ENCODE measurements at regions not wholly inside any gene's neighbourhood (a gene's known extent, or its start where the extent isn't known, plus 50 kb on each side); places are given as distances from the start of the nearest gene placed in this dataset.

DNA sequence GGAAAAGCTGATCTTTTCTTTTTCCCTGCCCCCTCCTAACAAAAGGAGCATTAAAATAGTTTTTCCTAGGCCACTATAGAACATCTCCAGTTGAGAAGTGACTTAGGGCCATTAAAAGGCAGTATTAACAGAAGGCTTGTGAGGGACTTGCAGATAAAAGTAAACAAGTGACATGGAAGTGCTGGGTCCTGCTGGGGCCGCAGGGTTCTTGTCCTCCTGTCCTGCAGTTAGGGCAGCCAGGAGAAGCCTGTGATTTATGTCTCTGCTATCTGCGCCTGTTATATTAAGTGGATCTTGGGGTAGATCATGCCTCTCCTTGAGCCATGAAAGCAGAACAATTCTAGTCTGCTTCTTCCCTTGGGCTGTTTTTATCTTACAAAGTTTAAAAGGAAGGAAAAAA lies 271.4 kb upstream of the C11orf87 start:
- no peak for DNase-seq (ENCODE audit: low read depth in 3 of 3, low spot score in 2 of 3)

GRCh38 chr11:109153836-109154235 lies 268.2 kb upstream of the C11orf87 start:
- peak in 2 of 3 donors; percentile 5 to 36 for DNase-seq (ENCODE audit: low read depth in 3 of 3, low spot score in 2 of 3)

- no peak for DNase-seq (ENCODE audit: low read depth in 3 of 3, low spot score in 2 of 3)
Observed at GRCh38 chr11:109155291-109155690, 266.7 kb upstream of the C11orf87 start.

DNA sequence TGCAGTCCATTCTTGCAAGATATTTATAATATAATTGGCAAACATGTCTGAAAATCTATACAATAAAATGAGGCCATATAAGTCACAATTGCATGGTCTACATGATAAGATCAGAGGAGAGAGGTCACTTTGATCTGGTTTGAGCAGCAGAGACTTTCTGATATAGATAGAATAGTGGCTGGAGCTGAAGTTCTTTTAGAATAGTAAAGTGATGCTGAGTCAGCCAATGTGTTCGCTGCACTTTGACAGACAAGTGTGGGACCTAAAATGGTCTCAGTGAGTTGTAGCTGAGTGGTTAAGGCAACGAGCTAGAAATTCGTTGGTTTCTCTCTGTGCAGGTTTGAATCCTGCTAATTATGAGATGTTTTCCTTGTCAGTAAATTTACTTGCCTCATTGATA lies 257.0 kb upstream of the C11orf87 start:
- no peak for DNase-seq (ENCODE audit: low read depth in 3 of 3, low spot score in 2 of 3)

GRCh38 chr11:109166441-109166840 lies 255.5 kb upstream of the C11orf87 start:
- no peak for DNase-seq (ENCODE audit: low read depth in 3 of 3, low spot score in 2 of 3)

GRCh38 chr11:109173504-109173903 lies 248.5 kb upstream of the C11orf87 start:
- no peak for DNase-seq (ENCODE audit: low read depth in 3 of 3, low spot score in 2 of 3)

GRCh38 chr11:109184376-109184775 lies 237.6 kb upstream of the C11orf87 start:
- no peak for DNase-seq (ENCODE audit: low read depth in 3 of 3, low spot score in 2 of 3)

DNA sequence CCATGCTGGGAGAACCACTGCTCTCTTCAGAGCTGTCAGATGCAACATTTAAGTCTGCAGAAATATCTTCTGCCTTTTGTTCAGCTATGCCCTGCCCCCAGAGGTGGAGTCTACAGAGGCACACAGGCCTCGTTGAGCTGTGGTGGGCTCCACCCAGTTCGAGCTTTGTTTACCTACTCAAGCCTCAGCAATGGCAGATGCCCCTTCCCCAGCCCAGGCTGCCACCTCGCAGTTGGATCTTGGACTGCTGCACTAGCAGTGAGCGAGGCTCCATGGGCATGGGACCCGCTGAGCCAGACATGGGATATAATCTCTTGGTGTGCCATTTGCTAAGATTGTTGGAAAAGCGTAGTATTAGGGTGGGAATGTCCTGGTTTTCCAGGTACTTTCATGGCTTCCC lies 229.1 kb upstream of the C11orf87 start:
- no peak for DNase-seq (ENCODE audit: low read depth in 3 of 3, low spot score in 2 of 3)

DNA sequence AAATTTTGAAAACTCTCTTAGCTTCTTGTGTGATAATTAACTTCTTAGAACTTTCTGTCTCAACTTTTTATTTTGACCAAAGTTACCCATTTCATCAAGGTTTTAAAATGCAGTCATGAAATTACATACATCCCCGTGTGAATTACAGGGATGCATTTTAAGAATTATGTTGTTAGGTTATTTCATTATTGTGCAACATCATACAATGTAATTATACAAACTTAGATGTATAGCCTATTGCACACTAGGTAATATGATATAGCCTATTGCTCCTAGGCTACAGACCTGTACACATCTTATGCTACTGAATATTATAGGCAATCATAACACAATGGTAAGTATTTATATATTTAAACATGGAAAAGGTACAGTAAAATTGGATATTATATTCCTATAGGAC lies 228.1 kb upstream of the C11orf87 start:
- DNase-seq (ENCODE audit: low read depth in 3 of 3, low spot score in 2 of 3) = no peak

GRCh38 chr11:109196016-109196415 lies 226.0 kb upstream of the C11orf87 start:
- no peak for DNase-seq (ENCODE audit: low read depth in 3 of 3, low spot score in 2 of 3)

GRCh38 chr11:109197656-109198055 lies 224.3 kb upstream of the C11orf87 start:
- no peak for DNase-seq (ENCODE audit: low read depth in 3 of 3, low spot score in 2 of 3)

- no peak for DNase-seq (ENCODE audit: low read depth in 3 of 3, low spot score in 2 of 3)
Observed at GRCh38 chr11:109203176-109203575, 218.8 kb upstream of the C11orf87 start.

DNA sequence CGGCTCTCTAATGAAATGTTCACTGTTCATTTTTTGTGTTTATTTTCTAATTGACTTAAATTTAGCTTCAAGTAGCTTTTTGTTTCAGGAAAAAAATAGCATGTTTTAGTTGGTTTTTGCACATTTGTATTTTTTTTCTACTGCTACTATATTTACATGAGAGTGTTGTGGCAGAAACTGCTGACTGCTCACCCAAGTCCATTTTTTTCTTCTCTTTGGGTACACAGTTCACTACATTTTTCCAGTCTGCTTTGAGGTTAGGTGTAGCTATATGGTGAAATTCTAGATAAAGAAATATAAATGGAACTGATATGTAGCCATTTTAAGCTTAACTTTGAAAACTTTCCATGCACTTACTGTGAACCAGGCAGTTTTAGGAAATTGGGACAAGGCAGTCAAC lies 216.7 kb upstream of the C11orf87 start:
- no peak for DNase-seq (ENCODE audit: low read depth in 3 of 3, low spot score in 2 of 3)

DNA sequence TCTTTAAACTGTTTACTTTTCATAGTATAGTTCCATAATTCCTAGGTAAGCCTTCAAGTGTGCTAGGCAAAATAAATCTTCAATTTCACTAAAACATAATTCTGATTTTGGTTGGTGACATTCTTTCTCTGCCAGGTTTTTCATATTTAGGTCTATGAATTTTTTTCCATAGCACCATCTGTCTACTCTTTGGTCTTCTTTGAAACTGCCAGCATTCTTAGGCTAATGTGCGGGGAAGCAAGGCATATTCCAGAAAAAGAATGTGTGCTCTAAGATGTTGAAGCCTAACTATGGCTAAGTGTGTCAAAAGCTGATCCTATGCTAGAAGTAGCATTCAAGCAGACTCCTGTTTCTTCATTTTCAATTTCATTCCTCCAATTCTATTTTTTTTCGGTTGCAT lies 213.9 kb upstream of the C11orf87 start:
- no peak for DNase-seq (ENCODE audit: low read depth in 3 of 3, low spot score in 2 of 3)

- DNase-seq (ENCODE audit: low read depth in 3 of 3, low spot score in 2 of 3) = no peak
Observed at GRCh38 chr11:109209572-109209971, 212.4 kb upstream of the C11orf87 start.

- DNase-seq (ENCODE audit: low read depth in 3 of 3, low spot score in 2 of 3) = no peak
Observed at GRCh38 chr11:109221190-109221589, 200.8 kb upstream of the C11orf87 start.

DNA sequence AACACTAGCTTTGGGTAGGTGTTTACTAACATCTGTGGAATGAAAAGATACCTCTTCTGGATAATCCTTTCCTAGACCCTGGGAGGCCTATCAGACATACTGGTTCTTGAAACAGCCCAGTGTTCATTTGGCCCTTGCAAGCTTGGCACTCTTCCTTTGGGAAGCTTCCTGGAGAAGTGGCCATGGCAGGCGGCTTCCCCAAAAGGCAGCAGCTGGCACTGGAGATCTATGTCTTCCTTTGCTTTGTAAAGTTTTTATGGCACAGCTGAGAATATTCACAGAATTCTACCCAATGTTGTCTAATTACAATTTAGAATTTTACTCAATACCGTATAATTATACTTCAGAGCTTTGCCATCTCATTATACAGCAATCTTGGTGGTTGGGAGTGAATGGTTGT lies 199.2 kb upstream of the C11orf87 start:
- no peak for DNase-seq (ENCODE audit: low read depth in 3 of 3, low spot score in 2 of 3)

GRCh38 chr11:109223451-109223850 lies 198.5 kb upstream of the C11orf87 start:
- DNase-seq (ENCODE audit: low read depth in 3 of 3, low spot score in 2 of 3) = no peak

DNA sequence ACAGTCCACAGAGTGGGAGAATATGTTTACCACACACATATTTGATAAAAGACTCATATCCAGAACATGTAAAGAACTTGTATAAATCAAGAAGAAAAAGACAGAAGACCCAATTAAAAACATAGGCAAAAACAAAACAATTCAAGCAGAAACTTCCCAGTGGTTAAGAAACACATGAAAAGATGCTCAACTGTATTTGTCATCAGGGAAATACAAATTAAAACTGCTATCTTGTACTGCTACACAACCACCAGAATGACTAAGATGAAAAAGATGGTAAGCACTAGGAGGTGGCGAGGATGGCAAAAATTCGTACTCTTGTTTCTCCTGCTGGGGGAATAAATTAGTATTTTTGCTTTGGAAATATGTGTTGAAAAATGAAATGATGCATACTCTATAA lies 192.3 kb upstream of the C11orf87 start:
- no peak for DNase-seq (ENCODE audit: low read depth in 3 of 3, low spot score in 2 of 3)

DNA sequence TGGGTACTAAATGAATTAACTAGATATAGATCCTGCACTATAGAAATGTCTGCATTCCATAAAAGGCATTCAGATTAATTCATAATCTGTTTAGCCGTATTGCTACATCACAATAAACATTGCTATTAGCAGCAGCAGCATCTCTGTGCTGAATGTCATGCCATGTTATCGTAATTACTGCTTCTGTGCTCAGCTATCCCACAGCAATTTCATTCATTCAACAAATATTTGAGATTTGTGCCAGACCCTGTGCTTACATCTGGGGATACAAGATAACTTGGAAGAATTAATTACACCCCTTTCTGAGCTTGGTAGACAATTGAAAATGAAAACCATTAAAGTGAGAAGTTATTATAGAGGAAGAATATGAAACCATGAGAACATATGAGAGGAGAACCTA lies 185.8 kb upstream of the C11orf87 start:
- no peak for DNase-seq (ENCODE audit: low read depth in 3 of 3, low spot score in 2 of 3)

DNA sequence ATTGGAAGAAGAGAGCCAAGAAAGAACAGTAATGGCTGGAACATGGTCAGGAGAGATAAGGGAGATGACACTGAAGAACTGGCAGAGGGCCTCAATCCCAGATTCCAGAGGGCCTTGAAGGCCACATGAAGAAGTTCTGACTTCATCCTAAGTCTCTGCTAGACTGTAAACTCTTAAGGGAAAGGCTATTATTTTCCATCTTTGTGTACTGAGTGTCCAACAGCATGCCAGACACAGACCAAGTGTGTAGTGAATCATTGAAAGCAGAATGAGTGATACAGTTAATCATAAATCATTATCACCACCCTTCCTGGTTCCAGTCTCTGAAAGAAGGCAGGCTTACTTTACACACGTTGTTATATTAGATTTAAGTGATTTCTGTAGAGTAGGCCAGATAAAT lies 185.3 kb upstream of the C11orf87 start:
- DNase-seq (ENCODE audit: low read depth in 3 of 3, low spot score in 2 of 3) = no peak

- DNase-seq (ENCODE audit: low read depth in 3 of 3, low spot score in 2 of 3) = no peak
Observed at GRCh38 chr11:109237636-109238035, 184.4 kb upstream of the C11orf87 start.

DNA sequence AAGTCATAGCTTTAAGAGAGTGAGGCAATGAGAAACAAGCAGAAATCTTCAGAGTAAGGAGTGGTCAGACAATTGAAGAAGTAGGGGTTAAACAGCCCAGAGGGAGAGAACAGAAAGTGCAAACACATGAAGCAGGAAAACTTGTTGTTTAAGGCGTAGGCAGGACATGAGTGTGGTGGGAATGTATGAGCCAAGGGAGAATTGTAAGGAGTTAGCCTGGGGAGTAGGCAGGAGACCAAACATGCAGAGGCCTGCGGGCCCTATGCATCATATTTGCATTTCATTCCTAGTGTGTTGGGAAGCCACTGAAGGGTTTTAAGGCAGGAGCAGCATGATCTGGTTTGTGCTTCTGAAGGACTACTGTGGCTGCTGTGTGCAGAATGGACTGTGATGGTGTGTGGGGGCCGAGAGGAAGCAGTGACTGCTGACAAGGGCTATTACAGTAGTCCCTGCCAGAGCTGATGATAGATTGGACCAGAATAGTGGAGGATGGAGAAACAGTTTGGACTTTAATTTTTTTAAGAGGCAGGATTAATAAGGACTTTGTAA lies 179.9 kb upstream of the C11orf87 start:
- no peak for DNase-seq (ENCODE audit: low read depth in 3 of 3, low spot score in 2 of 3)
